RWPE2 (cell line): ENCODE measurements at regions not wholly inside any gene's neighbourhood (a gene's known extent, or its start where the extent isn't known, plus 50 kb on each side); places are given as distances from the start of the nearest gene placed in this dataset.

Experiments used
- ATAC-seq: fragments of 200-7000 bp; cut with Tn5 transposase; 3 replicates; pipeline ENCODE4 v1.9.1; 2021; ENCODE audit warnings: low read depth
- DNase-seq: peaks from one replicate; pipeline ENCODE4 v3.0.0-alpha.2; 2020; ENCODE audit warnings: low spot score
- H3K27ac ChIP-seq: fragments of 450-650 bp; 2 replicates; pipeline ENCODE4 v1.5.1; 2017; ENCODE audit warnings: mild to moderate bottlenecking; ENCODE audit not compliant: poor library complexity, severe bottlenecking
- H3K27me3 ChIP-seq: fragments of 250-450 bp; sonication (Bioruptor Pico); 2 replicates; pipeline ENCODE4 v1.5.1; 2021; ENCODE audit warnings: mild to moderate bottlenecking, moderate library complexity; ENCODE audit not compliant: insufficient read depth, poor library complexity, severe bottlenecking
- H3K36me3 ChIP-seq: fragments of 250-450 bp; sonication (Bioruptor Pico); 2 replicates; pipeline ENCODE4 v1.5.1; 2020; ENCODE audit warnings: low read depth, mild to moderate bottlenecking, moderate library complexity
- H3K4me1 ChIP-seq: fragments of 250-450 bp; sonication (Bioruptor Pico); 2 replicates; pipeline ENCODE4 v1.5.1; 2021; ENCODE audit warnings: mild to moderate bottlenecking, moderate library complexity; ENCODE audit not compliant: insufficient read depth, poor library complexity, severe bottlenecking
- H3K4me3 ChIP-seq: fragments of 250-450 bp; sonication (Bioruptor Pico); 2 replicates; pipeline ENCODE4 v1.5.1; 2021; ENCODE audit warnings: mild to moderate bottlenecking, moderate library complexity; ENCODE audit not compliant: severe bottlenecking
- H3K9me3 ChIP-seq: fragments of 250-450 bp; sonication (Bioruptor Pico); 2 replicates; pipeline ENCODE4 v1.5.1; 2021; ENCODE audit warnings: mild to moderate bottlenecking, moderate library complexity; ENCODE audit not compliant: severe bottlenecking
- TF ChIP-seq, protein P1 (sequence below): fragments of 450-650 bp; IDR thresholded peaks from one replicate; pipeline ENCODE4 v1.5.1; 2017; ENCODE audit warnings: mild to moderate bottlenecking, moderate library complexity; ENCODE audit not compliant: poor library complexity, severe bottlenecking

GRCh38 chr20:7728338-7728737 is 211.9 kb downstream of the HAO1 start:
- ATAC-seq = peak; percentile 42; the same call in 1 of the 3 replicates
- Histone ChIP-seq H3K9me3 (peaks cover 3% of the 10 kb centered on the region), H3K36me3 (no peaks in the 10 kb centered on the region), H3K4me3 (no peak overlapping the region), H3K27me3 (no peaks in the 10 kb centered on the region), H3K27ac (no peak overlapping the region), H3K4me1 (peaks cover 15% of the 10 kb centered on the region)
- no peak for DNase-seq
- TF ChIP-seq, protein P1, sequence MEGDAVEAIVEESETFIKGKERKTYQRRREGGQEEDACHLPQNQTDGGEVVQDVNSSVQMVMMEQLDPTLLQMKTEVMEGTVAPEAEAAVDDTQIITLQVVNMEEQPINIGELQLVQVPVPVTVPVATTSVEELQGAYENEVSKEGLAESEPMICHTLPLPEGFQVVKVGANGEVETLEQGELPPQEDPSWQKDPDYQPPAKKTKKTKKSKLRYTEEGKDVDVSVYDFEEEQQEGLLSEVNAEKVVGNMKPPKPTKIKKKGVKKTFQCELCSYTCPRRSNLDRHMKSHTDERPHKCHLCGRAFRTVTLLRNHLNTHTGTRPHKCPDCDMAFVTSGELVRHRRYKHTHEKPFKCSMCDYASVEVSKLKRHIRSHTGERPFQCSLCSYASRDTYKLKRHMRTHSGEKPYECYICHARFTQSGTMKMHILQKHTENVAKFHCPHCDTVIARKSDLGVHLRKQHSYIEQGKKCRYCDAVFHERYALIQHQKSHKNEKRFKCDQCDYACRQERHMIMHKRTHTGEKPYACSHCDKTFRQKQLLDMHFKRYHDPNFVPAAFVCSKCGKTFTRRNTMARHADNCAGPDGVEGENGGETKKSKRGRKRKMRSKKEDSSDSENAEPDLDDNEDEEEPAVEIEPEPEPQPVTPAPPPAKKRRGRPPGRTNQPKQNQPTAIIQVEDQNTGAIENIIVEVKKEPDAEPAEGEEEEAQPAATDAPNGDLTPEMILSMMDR = no peak

DNA sequence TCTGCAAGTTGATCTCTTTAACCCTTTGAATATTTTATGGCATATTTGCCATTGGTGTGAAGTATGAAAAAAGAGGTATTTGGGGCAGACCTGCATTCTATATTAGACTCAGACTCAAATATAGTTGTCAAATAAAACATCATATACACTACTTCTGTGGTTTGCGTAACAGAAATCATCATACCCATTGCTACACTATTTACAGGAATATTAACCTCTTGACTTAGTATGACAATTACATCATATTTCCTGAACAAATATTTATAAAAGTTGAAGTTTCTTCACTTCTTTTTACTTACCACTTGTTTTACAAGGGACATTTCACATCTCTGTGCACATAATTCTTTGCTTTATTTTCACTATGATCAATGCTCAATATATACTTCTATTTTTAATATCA is 206.0 kb downstream of the HAO1 start:
- Histone ChIP-seq H3K4me1 (peaks cover 44% of the 10 kb centered on the region), H3K27me3 (no peaks in the 10 kb centered on the region), H3K9me3 (peaks cover 3% of the 10 kb centered on the region), H3K36me3 (no peaks in the 10 kb centered on the region; the same call in 1 of the 2 replicates), H3K4me3 (no peak overlapping the region), H3K27ac (no peak overlapping the region)
- peak; percentile 42; the same call in 2 of the 3 replicates for ATAC-seq
- TF ChIP-seq, protein P1 = no peak
- no peak for DNase-seq

- no peak for DNase-seq
- peaks cover 42% of the 10 kb centered on the region for H3K4me1 ChIP-seq
- TF ChIP-seq, protein P1 = no peak
- H3K4me3 ChIP-seq = no peak overlapping the region
- H3K9me3 ChIP-seq = peaks cover under 1% of the 10 kb centered on the region
- no peaks in the 10 kb centered on the region; the same call in 1 of the 2 replicates for H3K36me3 ChIP-seq
- H3K27me3 ChIP-seq = no peaks in the 10 kb centered on the region
- ATAC-seq = peak; percentile 79
- H3K27ac ChIP-seq = peak overlapping the region; percentile 76
Observed at GRCh38 chr20:7736336-7736735, 203.9 kb downstream of the HAO1 start.

GRCh38 chr20:7741866-7742265 is 198.4 kb downstream of the HAO1 start:
- Histone ChIP-seq H3K9me3 (no peaks in the 10 kb centered on the region), H3K36me3 (no peaks in the 10 kb centered on the region; the same call in 1 of the 2 replicates), H3K27ac (peak overlapping the region; percentile 44), H3K4me3 (no peak overlapping the region), H3K4me1 (peaks cover 30% of the 10 kb centered on the region), H3K27me3 (no peaks in the 10 kb centered on the region)
- DNase-seq = no peak
- TF ChIP-seq, protein P1 = no peak
- no peak for ATAC-seq

DNA sequence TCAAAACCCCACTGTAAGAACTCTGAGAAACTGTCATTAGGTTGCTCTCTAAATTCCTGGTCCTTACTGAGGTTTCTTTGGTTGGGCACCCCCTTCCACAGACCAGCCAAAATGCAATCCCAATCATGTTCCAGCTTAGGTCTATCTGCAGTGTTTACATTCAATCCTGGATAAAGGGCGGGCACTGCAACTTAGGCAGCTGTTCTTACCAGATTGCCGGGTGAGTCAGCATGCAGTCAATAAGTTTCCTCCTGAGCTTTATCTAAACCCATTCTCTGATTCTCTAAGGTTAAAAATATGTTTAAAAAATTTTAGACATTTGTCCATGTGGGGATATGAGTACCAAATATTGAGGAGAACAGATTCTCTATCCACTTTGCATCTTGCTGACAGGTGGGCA is 197.8 kb downstream of the HAO1 start:
- no peak overlapping the region for H3K4me3 ChIP-seq
- ATAC-seq = peak; percentile 94
- no peaks in the 10 kb centered on the region for H3K27me3 ChIP-seq
- peaks cover 24% of the 10 kb centered on the region for H3K4me1 ChIP-seq
- H3K9me3 ChIP-seq = no peaks in the 10 kb centered on the region
- peak overlapping the region; percentile 44 for H3K27ac ChIP-seq
- no peak for DNase-seq
- no peaks in the 10 kb centered on the region; the same call in 1 of the 2 replicates for H3K36me3 ChIP-seq
- TF ChIP-seq, protein P1 = no peak
